Stimulated activated CD4-positive, alpha-beta T cell treated with anti-CD3 and anti-CD28 coated beads, Interleukin-1b, Interleukin-23, amount 100 ng/mL, for 1 hour (primary cell): ENCODE measurements at regions not wholly inside any gene's neighbourhood (a gene's known extent, or its start where the extent isn't known, plus 50 kb on each side); places are given as distances from the start of the nearest gene placed in this dataset.

Source experiments
- DNase-seq, 2 donors: peaks; one replicate each; pipeline ENCODE4 v3.0.0-alpha.2; 2020; ENCODE audit warnings: low read depth in 2 of 2

DNA sequence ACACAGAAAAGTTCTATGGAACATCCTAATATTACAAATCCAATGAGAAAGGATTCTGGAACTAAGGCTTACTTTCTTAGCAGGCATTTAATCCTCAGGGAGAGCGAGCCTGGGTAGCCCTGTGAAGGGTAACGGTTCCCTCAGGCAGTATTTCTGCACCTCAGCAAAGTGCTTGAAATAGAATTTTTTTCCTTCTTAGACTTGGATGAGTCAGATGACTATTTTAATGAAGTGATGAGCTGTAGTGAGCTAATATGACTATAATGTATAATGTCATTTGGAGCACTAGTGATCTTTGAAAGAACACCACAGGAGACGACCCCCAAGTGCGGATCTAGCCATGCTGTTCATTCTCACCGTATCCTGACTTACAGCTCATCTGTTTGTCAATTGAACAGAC, 493.0 kb upstream of the FAM241A start:
- DNase-seq: no peak

DNA sequence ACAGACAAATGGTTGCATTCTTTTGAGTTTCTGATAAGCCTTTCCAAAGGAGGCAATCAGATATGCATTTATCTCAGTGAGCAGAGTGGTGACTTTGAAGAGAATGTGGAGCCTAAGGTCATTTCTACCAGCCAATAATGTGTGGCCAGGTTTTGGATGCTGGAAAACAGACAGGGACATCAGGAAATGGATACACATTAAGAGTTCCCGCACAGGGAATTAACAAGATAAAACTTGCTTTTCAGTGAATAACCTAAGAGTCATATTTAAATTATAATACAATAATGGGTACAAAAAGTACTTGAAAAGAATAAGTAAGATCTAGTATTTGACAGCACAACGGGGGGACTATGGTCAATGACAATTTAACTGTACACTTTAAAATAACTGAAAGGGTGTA, 492.3 kb upstream of the FAM241A start:
- DNase-seq: no peak

DNA sequence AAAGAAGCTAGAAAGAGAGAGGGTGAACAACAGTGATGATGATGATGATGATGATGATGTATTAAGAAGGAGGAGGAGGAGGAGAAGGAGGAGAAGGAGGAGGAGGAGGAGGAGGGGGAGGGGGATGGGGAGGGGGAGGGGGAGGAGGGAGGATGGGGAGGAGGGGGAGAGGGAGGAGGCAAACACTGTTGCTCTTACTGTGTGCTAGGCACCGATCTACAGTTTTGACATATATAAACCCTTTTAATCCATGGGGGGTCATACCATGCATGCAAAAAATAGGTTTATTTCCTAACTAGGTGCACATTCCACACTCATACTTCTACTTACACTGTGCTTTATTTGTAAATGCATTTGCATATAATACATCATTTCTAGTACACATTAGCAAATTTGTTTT, 482.8 kb upstream of the FAM241A start:
- no peak for DNase-seq

DNA sequence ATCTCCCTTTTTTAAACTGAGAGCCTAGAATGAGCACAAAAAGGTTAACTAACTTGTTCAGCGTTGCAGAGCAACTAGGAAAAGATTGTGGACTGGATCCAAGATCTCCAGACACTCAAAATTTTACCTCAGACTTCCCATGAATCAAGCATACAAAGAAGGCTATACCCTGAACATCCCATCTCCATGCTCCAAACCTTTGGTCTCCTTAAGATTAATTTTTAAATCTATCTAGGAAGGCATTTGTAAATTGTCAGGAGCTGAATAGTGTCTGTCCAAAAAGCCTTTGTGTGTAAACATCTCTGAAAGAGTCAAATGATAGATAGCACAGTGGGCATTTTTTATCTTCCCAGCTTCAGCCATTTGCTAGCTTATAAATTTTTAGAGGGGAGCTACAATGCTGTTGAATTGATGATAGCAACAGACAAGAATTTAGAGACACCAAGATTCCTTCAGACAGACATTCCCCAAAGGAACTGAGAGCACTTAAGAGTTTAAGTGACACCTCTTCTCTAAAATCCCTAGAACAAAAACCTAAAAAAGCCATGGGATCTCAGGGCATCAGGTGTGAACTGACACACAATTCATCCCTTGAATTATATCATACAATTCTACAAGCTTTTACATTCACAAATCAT, 480.8 kb upstream of the FAM241A start:
- no peak for DNase-seq

DNA sequence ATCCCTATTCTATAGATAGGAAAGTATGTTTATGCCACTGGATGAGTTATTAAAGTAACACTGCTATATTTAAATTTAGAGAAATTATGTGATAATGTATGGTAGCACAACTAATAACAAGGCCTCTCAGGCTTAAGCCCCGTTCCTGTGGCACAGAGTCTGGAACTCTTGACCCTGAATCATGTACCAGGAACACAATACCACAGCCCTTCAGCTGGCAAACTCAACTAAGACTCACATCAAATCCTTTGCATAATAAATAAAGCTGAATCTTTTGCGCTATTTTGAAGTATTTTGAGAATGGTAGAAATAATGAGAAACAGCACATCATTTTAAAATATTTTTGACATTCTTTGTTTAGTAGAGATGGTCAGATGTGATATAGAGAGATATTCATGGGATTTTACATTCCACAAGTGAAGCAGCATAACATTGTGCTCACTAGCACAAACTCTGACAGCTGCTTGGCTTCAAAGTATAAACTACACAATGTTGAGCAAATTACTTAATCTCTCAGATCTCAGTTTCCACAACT, 478.4 kb upstream of the FAM241A start:
- no peak for DNase-seq

DNA sequence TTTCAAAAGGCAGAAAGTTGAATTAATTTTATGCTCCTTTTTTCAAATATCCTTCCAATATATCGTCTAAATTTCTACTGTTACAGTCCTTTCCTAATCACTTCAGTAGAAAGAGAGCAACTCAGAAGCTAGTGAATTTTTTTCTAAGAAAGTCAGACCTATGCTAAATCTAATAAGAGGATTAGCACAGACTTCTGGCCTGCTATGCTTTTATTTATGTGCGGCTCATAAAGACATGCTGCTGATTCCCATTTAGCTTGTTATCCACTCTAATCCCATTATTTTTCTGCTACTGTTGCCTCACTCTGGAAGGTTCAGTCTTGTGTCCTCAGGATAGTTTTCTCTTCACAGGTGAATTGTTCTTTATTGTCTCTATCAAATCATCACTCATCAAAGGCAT, 473.5 kb upstream of the FAM241A start:
- no peak for DNase-seq

DNA sequence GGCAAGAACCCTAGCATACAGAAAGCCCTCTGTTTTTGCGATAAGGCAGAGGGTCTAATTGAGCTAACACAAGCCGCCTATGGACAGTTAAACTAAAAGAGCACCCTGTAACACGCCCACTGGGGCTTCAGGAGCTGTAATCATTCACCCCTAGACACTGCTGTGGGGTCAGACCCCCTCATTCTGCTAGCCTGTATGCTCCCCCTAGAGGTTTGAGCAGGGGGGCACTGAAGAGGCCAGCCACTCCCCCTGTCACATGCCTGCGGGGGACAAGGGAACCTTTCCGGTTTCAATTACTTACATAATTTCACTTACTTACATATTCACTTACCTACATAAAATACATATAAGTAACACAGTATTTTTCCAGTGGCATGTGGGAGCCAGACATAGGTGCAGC, 469.5 kb upstream of the FAM241A start:
- no peak for DNase-seq

DNA sequence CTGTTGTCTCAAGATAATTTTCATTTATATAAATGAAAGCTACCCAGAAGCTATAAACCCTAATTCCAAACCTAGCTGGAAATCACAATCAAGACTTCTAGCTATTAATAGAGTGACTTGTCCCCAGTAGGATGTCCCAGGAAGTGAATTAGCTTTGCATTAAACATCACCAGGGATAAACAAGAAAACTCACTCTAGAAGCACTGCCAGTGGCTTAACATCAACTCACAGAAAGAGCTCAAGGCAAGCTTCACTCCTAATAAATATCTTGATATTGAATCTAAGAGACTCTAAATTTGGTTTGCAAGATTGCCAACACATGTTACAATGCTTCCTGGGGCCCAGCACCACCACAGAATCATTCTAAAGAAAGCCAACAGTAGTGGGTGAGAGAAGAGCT, 468.7 kb upstream of the FAM241A start:
- no peak for DNase-seq

DNA sequence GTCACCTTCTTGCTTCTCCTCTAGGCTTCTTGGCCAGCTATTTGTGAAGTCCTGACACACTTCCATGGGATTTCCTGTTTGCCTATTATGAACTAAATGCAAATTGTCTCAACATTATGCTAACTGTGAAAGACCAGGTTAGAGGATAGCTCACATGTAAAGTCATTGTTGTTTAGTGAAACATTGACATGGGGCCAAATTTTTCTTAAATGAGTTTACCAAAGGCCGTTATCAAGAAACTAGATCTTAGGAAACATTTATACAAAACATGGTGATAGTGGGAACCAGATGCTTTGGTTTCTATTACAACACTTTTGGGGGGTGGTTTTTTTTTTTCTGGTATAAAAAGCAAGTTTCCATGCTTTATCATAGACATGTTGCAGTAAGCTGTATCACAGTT, 466.8 kb upstream of the FAM241A start:
- no peak for DNase-seq

DNA sequence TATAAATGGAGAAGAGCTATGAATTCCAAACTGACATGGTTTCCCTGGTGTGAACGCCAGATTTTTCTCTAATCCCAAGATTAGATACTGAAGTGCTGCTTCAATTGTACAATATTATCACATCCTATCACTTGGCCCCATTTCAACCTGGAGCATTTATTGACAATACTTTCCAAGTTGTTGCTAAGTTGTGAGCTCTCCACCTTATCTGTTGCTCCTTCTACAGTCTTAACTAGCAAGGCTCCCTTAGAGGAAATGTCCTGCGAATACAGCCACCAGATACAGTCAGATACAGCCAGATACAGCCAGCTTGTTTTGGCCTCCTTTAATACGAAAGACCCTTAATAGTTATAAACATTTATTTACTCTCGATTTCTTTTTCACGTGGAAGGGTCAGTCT, 466.3 kb upstream of the FAM241A start:
- no peak for DNase-seq

DNA sequence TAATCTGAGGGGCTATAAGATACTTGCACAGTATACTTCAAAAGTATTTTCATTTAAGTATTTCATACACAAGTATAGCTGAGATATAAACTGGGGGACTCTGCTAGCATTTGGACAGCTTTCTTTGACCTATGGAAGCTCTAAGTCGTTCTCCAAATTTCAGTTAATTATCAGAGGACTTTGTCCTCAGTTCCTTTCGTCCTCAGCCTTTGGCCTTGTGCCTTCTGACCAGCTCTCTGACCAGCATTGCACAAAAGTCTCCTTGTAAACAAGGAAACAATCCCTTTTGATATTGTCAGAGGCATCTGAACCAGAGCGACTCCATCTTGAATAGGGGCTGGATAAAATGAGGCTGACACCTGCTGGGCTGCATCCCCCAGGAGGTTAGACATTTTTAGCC, 464.0 kb upstream of the FAM241A start:
- no peak for DNase-seq

DNA sequence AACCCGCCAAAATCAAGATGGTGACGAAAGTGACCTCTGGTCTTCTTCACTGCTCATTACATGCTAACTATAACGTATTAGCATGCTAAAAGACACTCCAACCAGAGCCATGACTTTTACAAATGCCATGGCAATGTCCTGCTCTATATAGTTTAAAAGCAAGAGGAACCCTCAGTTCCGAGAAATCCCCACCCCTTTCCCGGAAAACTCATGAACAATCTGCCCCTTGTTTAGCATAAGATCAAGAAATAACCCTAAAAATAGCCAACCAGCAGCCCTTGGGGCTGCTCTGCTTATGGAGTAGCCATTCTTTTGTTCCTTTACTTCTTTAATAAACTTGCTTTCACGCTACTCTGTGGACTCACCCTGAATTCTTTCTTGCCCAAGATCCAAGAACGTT, 463.5 kb upstream of the FAM241A start:
- DNase-seq: no peak

DNA sequence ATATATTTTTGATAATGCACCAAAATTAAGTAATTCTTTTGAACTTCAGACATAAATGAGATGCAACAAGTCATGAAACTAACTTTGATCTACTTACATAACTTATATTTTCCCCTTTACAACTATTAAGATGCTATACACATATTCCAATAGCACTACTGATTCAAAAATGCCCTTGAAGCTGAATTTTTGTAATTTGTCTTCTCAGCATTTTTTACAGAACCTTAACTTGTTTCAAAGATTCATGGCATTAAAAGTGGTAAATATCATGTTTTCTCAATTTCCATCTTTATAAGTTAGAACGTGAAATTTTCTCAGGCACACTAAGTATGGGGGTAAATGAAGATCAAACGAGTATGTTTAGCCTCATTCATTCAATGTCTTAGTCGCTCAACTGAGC, 460.0 kb upstream of the FAM241A start:
- no peak for DNase-seq

DNA sequence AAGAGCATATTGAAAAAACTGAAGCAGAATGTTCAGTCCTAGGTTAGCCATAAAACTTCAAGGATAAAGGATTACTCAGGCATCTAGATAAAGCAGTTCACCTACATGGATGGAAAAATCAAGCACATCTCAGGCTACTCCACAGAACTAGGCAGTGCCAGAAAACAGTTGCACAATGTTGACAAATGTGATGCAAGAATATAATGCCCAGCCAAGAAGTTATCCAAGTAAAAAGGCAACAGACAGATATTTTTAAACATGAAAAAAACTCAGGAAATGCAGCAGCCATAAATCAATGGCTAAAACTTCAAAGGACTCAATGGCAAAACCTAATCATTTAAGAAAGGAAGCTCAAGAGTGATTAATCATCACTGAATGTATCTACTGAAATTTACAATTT, 456.0 kb upstream of the FAM241A start:
- no peak for DNase-seq

DNA sequence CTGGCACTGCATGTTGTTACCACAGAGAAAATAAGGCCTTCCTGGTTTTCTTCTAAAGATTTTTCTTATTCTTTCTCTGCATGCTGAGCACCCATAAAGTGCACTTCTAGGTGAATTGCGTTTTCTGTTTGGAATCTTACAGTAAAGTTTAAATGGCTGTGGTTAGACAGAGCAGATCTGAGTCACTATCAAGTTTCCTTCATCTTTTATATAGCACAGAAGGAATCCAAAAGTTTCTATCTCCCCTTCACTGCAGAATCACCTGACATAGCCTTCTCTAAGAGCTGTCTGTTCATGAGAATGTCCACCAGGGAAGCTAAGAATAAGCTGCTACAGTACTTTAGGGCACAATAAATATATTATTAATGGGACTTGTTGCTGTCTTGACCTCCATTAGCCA, 455.5 kb upstream of the FAM241A start:
- DNase-seq: no peak

DNA sequence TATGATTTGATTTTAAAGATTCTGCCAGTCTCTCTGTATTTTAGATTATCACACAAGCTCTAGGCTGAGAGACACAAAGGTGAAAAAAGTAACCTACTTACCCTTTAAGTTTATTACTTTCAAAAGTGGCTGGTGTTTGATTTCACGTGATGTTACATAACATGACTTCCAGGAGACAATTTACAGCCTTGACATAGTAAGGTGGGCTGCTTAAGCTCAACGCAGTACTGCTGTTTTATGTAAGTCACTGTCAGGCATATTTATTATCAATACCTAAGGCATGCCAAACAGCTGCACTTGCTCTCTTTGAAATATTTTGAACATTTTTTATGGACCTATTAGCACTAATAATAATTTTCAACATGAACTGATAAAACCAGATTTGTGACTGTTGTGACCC, 451.5 kb upstream of the FAM241A start:
- DNase-seq: no peak

DNA sequence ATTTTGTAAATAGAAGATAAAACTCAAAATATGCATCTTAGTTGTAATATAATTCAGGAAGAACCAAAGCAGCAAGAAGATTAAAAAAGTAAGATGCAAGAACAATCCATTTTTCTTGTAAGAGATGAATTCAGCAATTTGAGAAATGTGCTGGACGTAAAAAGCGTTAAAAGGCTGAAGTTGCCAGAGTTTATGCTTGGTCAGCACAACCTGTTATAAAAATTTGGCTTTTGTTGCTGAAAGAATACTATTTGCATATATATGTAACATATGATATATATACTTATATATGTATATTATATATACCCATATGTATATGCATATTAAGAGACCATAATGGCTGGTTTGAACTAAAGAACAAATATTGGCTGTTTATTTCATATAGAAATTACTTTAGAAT, 449.6 kb upstream of the FAM241A start:
- no peak for DNase-seq

DNA sequence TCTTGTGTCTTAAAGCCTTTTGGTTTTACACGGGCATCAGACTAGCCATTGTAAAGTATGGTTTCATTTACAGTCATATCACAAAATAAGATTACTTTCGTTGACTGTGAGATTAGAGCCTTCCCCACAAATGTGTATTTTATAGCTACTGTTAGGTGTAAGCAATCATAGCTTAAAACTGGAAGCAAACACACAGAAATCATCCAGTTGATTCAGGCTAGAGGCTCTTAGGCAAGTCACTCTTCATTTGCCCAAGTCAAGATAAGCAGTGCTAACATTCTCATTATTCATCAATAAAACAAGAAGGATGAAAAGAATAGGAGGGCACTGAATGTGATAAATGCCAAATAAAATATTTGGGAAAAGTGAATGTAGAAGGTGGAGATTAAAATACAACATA, 448.7 kb upstream of the FAM241A start:
- DNase-seq: no peak

DNA sequence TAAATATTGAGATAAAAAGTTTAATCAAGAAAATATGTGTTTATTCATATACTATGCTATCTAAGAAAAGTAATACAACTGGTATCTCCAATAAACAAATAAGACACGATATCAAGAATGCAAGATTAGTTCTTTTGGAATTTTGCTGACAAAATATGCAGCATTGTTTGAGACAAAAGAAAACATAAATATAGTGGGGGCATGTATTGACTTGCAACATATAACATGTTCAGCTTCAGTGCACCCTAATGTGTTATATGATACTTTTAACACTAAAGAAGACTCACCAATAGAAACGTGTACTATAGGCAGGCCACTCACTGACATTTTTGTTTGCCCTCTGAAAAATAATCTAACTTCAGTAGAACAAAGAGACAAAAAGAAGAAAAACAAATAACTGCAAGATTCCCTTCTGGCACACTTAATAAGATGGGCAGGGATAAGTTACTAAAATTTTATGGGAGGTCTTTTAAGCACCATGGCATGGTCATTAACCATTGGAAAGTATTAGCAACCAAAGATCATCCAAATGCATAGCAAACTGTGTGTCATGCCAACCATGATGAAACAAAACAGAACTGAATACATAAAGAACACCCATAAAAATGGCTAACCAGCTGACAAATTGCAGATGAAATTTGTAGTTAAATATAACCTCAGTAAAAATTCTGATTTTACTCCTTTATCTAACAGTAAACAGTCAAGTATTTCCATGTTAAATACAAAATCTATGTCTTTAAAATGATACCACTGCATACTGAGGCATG, 447.9 kb upstream of the FAM241A start:
- DNase-seq: no peak

DNA sequence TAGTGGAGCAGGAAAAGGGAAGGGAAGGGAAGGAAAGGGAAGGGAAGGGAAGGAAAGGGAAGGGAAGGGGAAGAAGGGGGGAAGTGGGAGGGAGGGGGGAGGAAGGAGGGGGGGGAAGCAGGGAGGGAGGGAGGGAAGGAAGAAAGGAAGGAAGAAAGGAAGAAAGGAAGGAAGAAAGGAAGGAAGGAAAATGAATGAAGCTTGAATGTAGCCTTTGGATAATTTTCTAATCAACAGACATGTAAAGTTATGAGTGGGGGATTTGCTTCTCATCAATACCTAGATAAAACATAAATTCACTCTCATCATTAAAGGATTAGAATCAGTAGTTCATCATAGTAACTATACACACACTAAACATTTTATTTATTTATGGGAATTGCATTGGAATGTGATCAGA, 446.9 kb upstream of the FAM241A start:
- no peak for DNase-seq

DNA sequence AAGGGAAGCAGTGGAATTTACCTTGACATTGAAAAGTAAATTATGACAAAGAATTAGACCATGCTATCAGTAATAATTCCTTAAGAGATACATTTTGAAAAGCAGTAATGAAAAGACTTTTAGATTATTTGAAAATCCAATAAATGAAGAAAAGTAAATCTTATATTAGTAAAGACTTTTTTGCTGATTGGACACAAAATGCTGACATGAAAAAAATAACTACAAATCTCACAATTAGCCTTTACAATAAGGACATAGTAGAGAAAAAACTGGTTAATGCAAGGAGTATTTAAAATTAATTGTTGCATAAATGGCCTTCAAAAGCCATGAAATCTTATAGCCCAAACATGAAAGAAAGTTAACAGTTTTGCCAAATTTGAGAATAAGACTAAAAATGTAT, 446.1 kb upstream of the FAM241A start:
- DNase-seq: no peak

DNA sequence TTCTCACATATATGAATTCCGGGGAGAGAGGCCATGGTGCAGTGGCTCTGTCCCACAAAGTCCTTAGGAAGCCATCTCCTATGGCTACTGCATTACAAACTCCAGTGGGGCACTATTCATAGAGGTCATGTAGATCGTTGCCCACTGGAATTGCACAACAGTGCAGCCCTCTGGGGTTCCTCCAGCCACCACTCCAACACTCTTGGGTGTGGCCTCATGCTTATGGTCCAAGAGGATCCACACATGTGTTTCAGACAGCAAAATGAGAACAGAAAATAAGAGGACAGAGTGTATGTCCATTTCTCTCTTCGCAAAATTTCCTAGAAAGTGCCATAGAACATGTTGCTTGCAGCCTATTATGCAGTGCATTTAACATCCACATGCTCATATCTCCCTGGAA, 444.2 kb upstream of the FAM241A start:
- no peak for DNase-seq

DNA sequence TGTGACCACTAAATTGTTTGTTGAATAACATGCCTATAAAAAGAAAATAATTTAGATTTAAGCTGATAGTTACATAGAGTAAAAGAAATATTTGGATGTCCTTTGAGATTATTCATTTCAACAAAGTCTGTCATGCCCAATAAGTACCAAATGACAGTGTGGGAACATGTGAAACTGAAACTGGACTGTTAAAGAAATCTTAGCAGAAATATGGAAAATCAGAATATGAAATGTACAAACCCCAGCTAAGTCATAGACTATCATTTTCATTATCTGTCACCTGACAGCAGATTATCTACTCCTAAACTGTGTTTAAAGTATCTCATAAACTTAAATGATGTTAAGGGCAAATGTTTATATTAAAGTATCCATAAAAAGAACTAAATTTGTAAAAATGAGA, 437.8 kb upstream of the FAM241A start:
- DNase-seq: no peak
